ENCODE measurements at regions not wholly inside any gene's neighbourhood (a gene's known extent, or its start where the extent isn't known, plus 50 kb on each side); places are given as distances from the start of the nearest gene placed in this dataset.

GRCh38 chr2:111688482-111688881 lies 195.5 kb downstream of the ANAPC1 start:
- no peaks in the 10 kb centered on the region for H3K27me3 ChIP-seq
- no peaks in the 10 kb centered on the region for H3K36me3 ChIP-seq
- 72 to 82% methylated on average over 9 of the region's 9 CpGs for WGBS, 2 donors
- TF ChIP-seq POLR2A (IDR thresholded peaks at IDR 0.05) = no peak
- no peak for TF ChIP-seq CTCF (IDR thresholded peaks at IDR 0.05)
- peaks cover 0 to 32% (median 0%) of the 10 kb centered on the region in 3 donors for H3K4me1 ChIP-seq
- H3K9me3 ChIP-seq = no peaks in the 10 kb centered on the region
- intact Hi-C loops (cut with DNase I) = no loop called here
- H3K27ac ChIP-seq = no peak overlapping the region
- DNase-seq = no peak
- H3K4me3 ChIP-seq = no peak overlapping the region

- DNase-seq = no peak
- Histone ChIP-seq H3K4me3 (no peak overlapping the region), H3K27me3 (no peaks in the 10 kb centered on the region), H3K9me3 (peaks cover 0 to 6% (median 5%) of the 10 kb centered on the region in 3 donors), H3K27ac (no peak overlapping the region), H3K4me1 (peaks cover 0 to 33% (median 0%) of the 10 kb centered on the region in 3 donors), H3K36me3 (no peaks in the 10 kb centered on the region)
- intact Hi-C loops (cut with DNase I) = no loop called here
- TF ChIP-seq POLR2A (IDR thresholded peaks at IDR 0.05) (no peak), CTCF (IDR thresholded peaks at IDR 0.05) (no peak)
Measured at GRCh38 chr2:111689174-111689573, 194.8 kb downstream of the ANAPC1 start.

- TF ChIP-seq POLR2A (IDR thresholded peaks at IDR 0.05) = no peak
- TF ChIP-seq CTCF (IDR thresholded peaks at IDR 0.05) = no peak
- no peak for DNase-seq
- H3K36me3 ChIP-seq = no peaks in the 10 kb centered on the region
- peak overlapping the region in 1 of 4 donors; percentile 35 for H3K27ac ChIP-seq
- WGBS, 2 donors = 60 to 70% methylated on average over 5 of the region's 5 CpGs
- intact Hi-C loops (cut with DNase I) = no loop called here
- H3K9me3 ChIP-seq = peaks cover 0 to 12% (median 5%) of the 10 kb centered on the region in 3 donors
- no peaks in the 10 kb centered on the region for H3K27me3 ChIP-seq
- no peak overlapping the region for H3K4me3 ChIP-seq
- H3K4me1 ChIP-seq = peaks cover 0 to 41% (median 0%) of the 10 kb centered on the region in 3 donors
Measured at GRCh38 chr2:111689941-111690340, 194.1 kb downstream of the ANAPC1 start.

GRCh38 chr2:111691164-111691875 lies 192.7 kb downstream of the ANAPC1 start:
- Histone ChIP-seq H3K4me3 (no peak overlapping the region), H3K36me3 (no peaks in the 10 kb centered on the region), H3K27me3 (no peaks in the 10 kb centered on the region), H3K9me3 (peaks cover 0 to 16% (median 5%) of the 10 kb centered on the region in 3 donors), H3K27ac (peak overlapping the region in 1 of 4 donors; percentile 33), H3K4me1 (peaks cover 0 to 45% (median 0%) of the 10 kb centered on the region in 3 donors)
- WGBS, 2 donors = 86 to 87% methylated on average over 5 of the region's 5 CpGs
- DNase-seq = no peak
- intact Hi-C loops (cut with DNase I) = no loop called here
- TF ChIP-seq POLR2A (IDR thresholded peaks at IDR 0.05) (no peak), CTCF (IDR thresholded peaks at IDR 0.05) (no peak)

- TF ChIP-seq CTCF (IDR thresholded peaks at IDR 0.05) (no peak), POLR2A (IDR thresholded peaks at IDR 0.05) (no peak)
- no peaks in the 10 kb centered on the region for H3K36me3 ChIP-seq
- no peak overlapping the region for H3K27ac ChIP-seq
- no peak overlapping the region for H3K4me3 ChIP-seq
- no peaks in the 10 kb centered on the region for H3K27me3 ChIP-seq
- no peak for DNase-seq
- WGBS, 2 donors = 95 to 98% methylated on average over 2 of the region's 2 CpGs
- peaks cover 0 to 45% (median 0%) of the 10 kb centered on the region in 3 donors for H3K4me1 ChIP-seq
- peaks cover 0 to 16% (median 5%) of the 10 kb centered on the region in 3 donors for H3K9me3 ChIP-seq
- intact Hi-C loops (cut with DNase I) = no loop called here
Measured at GRCh38 chr2:111692311-111692710, 191.7 kb downstream of the ANAPC1 start.

Data from esophagus squamous epithelium (tissue), 5 donors.